ENCODE measurements at regions not wholly inside any gene's neighbourhood (a gene's known extent, or its start where the extent isn't known, plus 50 kb on each side); places are given as distances from the start of the nearest gene placed in this dataset.

GRCh38 chr4:77466430-77466829 lies 139.2 kb upstream of the CXCL13 start:
- no peak for DNase-seq (ENCODE audit: extremely low read depth, low read depth)
- TF ChIP-seq, protein P1, sequence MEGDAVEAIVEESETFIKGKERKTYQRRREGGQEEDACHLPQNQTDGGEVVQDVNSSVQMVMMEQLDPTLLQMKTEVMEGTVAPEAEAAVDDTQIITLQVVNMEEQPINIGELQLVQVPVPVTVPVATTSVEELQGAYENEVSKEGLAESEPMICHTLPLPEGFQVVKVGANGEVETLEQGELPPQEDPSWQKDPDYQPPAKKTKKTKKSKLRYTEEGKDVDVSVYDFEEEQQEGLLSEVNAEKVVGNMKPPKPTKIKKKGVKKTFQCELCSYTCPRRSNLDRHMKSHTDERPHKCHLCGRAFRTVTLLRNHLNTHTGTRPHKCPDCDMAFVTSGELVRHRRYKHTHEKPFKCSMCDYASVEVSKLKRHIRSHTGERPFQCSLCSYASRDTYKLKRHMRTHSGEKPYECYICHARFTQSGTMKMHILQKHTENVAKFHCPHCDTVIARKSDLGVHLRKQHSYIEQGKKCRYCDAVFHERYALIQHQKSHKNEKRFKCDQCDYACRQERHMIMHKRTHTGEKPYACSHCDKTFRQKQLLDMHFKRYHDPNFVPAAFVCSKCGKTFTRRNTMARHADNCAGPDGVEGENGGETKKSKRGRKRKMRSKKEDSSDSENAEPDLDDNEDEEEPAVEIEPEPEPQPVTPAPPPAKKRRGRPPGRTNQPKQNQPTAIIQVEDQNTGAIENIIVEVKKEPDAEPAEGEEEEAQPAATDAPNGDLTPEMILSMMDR (IDR thresholded peaks at IDR 0.05; ENCODE audit: low read depth, low read length), result no peak

DNA sequence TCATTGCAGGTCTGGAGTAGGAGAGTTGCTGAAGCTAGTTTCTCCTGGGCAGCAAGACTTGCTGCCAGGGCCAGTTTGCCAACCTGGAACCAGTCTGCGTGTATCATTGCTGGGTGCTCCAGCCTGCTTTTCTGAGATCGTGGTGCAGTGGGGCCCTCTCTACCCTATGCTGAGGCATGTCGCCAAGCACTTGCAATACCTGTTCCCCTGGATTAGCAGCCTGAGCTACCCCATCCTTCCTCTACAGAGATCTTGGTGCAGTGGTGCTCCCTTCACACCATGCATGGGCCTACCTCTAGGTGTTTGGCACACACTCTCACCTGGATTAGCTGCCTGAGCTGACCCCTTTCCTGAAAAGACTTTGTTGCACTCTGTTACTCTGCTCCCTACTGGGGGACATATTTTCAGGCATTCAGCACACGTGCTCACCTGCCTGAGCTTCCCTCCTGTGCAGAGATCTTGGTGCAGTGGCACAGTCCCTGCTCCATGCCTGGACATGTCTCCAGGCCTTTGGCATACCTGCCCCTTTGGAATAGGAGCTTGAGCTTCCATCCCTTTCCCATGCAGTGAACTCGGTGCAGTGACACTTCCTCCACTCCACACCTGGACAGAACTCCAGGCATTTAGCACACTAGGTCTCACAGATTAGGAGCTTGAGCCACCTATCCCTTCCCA lies 133.7 kb upstream of the CXCL13 start:
- TF ChIP-seq, protein P1 (IDR thresholded peaks at IDR 0.05; ENCODE audit: low read depth, low read length), result no peak
- DNase-seq (ENCODE audit: extremely low read depth, low read depth), result no peak

GRCh38 chr4:77473509-77473908 lies 132.1 kb upstream of the CXCL13 start:
- TF ChIP-seq, protein P1 (IDR thresholded peaks at IDR 0.05; ENCODE audit: low read depth, low read length), result peak; percentile 25
- DNase-seq (ENCODE audit: extremely low read depth, low read depth), result no peak

- no peak for DNase-seq (ENCODE audit: extremely low read depth, low read depth)
- TF ChIP-seq, protein P1 (IDR thresholded peaks at IDR 0.05; ENCODE audit: low read depth, low read length), result no peak
Observed at GRCh38 chr4:77481856-77482255, 123.8 kb upstream of the CXCL13 start.

- DNase-seq (ENCODE audit: extremely low read depth, low read depth), result no peak
- TF ChIP-seq, protein P1 (IDR thresholded peaks at IDR 0.05; ENCODE audit: low read depth, low read length), result no peak
Observed at GRCh38 chr4:77488882-77489281, 116.7 kb upstream of the CXCL13 start.

GRCh38 chr4:77493120-77493752 lies 112.4 kb upstream of the CXCL13 start:
- no peak for DNase-seq (ENCODE audit: extremely low read depth, low read depth)
- TF ChIP-seq, protein P1 (IDR thresholded peaks at IDR 0.05; ENCODE audit: low read depth, low read length), result no peak

- DNase-seq (ENCODE audit: extremely low read depth, low read depth), result no peak
- TF ChIP-seq, protein P1 (IDR thresholded peaks at IDR 0.05; ENCODE audit: low read depth, low read length), result no peak
Observed at GRCh38 chr4:77493829-77494551, 111.6 kb upstream of the CXCL13 start.
